Liver (tissue), 8 donors: ENCODE measurements at regions not wholly inside any gene's neighbourhood (a gene's known extent, or its start where the extent isn't known, plus 50 kb on each side); places are given as distances from the start of the nearest gene placed in this dataset.

ENCODE experiments used
- DNase-seq: peaks from one replicate; pipeline ENCODE4 v3.0.0-alpha.2; 2017; ENCODE audit warnings: low spot score
- H3K27ac ChIP-seq, 2 donors: one replicate each; pipeline ENCODE4 v1.7.0; 2013; ENCODE audit warnings: inconsistent platforms in 2 of 2, low read length in 2 of 2, control low read depth in 1 of 2, low read depth in 1 of 2, mild to moderate bottlenecking in 1 of 2
- H3K27me3 ChIP-seq, 4 donors: one replicate each; pipeline versions ENCODE4 v1.6.1 to v1.7.0; 2013; ENCODE audit warnings: low read length in 3 of 4, inconsistent platforms in 1 of 4, mild to moderate bottlenecking in 1 of 4, moderate library complexity in 1 of 4; ENCODE audit not compliant: control insufficient read depth in 4 of 4, insufficient read depth in 4 of 4
- H3K36me3 ChIP-seq, 4 donors: one replicate each; pipeline versions ENCODE4 v1.6.1 to v1.7.0; 2013; ENCODE audit warnings: low read length in 3 of 4, mild to moderate bottlenecking in 3 of 4, low read depth in 1 of 4, moderate library complexity in 1 of 4; ENCODE audit not compliant: control insufficient read depth in 4 of 4, insufficient read depth in 3 of 4
- H3K4me1 ChIP-seq, 4 donors: one replicate each; pipeline versions ENCODE4 v1.6.1 to v1.7.0; 2013; ENCODE audit warnings: low read length in 3 of 4, mild to moderate bottlenecking in 3 of 4, moderate library complexity in 1 of 4; ENCODE audit not compliant: control insufficient read depth in 4 of 4, insufficient read depth in 4 of 4
- H3K4me3 ChIP-seq, 3 donors: one replicate each; pipeline versions ENCODE4 v1.6.1 to v1.7.0; 2013; ENCODE audit warnings: low read length in 3 of 3, control low read depth in 1 of 3, low read depth in 1 of 3, mild to moderate bottlenecking in 1 of 3
- H3K9ac ChIP-seq, 2 donors: one replicate each; pipeline ENCODE4 v1.7.0; 2013; ENCODE audit warnings: low read length in 2 of 2, mild to moderate bottlenecking in 2 of 2, moderate library complexity in 2 of 2, control low read depth in 1 of 2, low read depth in 1 of 2
- H3K9me3 ChIP-seq, 4 donors: one replicate each; pipeline versions ENCODE4 v1.6.1 to v1.7.0; 2013; ENCODE audit warnings: low read length in 3 of 4; ENCODE audit not compliant: control insufficient read depth in 4 of 4
- ATF3 ChIP-seq: IDR thresholded peaks from 2 replicates; pipeline ENCODE4 v1.6.1; 2016; ENCODE audit warnings: antibody characterized with exemption
- CTCF ChIP-seq: fragments of 150-350 bp; IDR thresholded peaks from 2 replicates; pipeline ENCODE4 v1.5.1; 2017; ENCODE audit warnings: improper control_type of control experiment, low read depth, low read length; ENCODE audit not compliant: missing input control
- EGR1 ChIP-seq, 2 donors: IDR thresholded peaks; 2 replicates each; pipeline ENCODE4 v1.6.1; 2016 to 2018; ENCODE audit warnings: antibody characterized with exemption in 2 of 2, low read depth in 2 of 2
- FOXA1 ChIP-seq: IDR thresholded peaks from 2 replicates; pipeline ENCODE4 v1.6.1; 2016; ENCODE audit warnings: antibody characterized with exemption
- FOXA2 ChIP-seq: IDR thresholded peaks from 2 replicates; pipeline ENCODE4 v1.6.1; 2016; ENCODE audit warnings: antibody characterized with exemption
- GABPA ChIP-seq, 2 donors: IDR thresholded peaks in 1 of 2; conservative IDR thresholded peaks in 1 of 2; 2 replicates each; pipeline ENCODE4 v1.6.1; 2016; ENCODE audit warnings: antibody characterized with exemption in 2 of 2, mild to moderate bottlenecking in 1 of 2, moderate library complexity in 1 of 2
- HNF4A ChIP-seq, 2 donors: conservative IDR thresholded peaks; 2 replicates each; pipeline ENCODE4 v1.6.1; 2016; ENCODE audit warnings: antibody characterized with exemption in 2 of 2, mild to moderate bottlenecking in 2 of 2
- JUND ChIP-seq, 2 donors: IDR thresholded peaks; 2 replicates each; pipeline ENCODE4 v1.6.1; 2016; ENCODE audit warnings: antibody characterized with exemption in 2 of 2
- MAX ChIP-seq: IDR thresholded peaks from 2 replicates; pipeline ENCODE4 v1.6.1; 2016; ENCODE audit warnings: antibody characterized with exemption
- NR2F2 ChIP-seq: IDR thresholded peaks from 2 replicates; pipeline ENCODE4 v1.6.1; 2016; ENCODE audit warnings: antibody characterized with exemption
- RAD21 ChIP-seq, 2 donors: IDR thresholded peaks; 2 replicates each; pipeline ENCODE4 v1.6.1; 2016; ENCODE audit warnings: antibody characterized with exemption in 2 of 2, mild to moderate bottlenecking in 2 of 2
- REST ChIP-seq: IDR thresholded peaks from 2 replicates; pipeline ENCODE4 v1.6.1; 2016; ENCODE audit warnings: antibody characterized with exemption, mild to moderate bottlenecking
- RXRA ChIP-seq, 2 donors: IDR thresholded peaks; 2 replicates each; pipeline ENCODE4 v1.6.1; 2017 to 2018; ENCODE audit warnings: antibody characterized with exemption in 2 of 2, mild to moderate bottlenecking in 1 of 2
- SP1 ChIP-seq: IDR thresholded peaks from 2 replicates; pipeline ENCODE4 v1.6.1; 2018; ENCODE audit warnings: antibody characterized with exemption, mild to moderate bottlenecking
- TAF1 ChIP-seq: conservative IDR thresholded peaks from 2 replicates; pipeline ENCODE4 v1.6.1; 2016; ENCODE audit warnings: antibody characterized with exemption, mild to moderate bottlenecking
- YY1 ChIP-seq: IDR thresholded peaks from 2 replicates; pipeline ENCODE4 v1.6.1; 2016; ENCODE audit warnings: antibody characterized with exemption, mild to moderate bottlenecking
- ZBTB33 ChIP-seq: IDR thresholded peaks from 2 replicates; pipeline ENCODE4 v1.6.1; 2016; ENCODE audit warnings: antibody characterized with exemption
- WGBS: extraction: QIAGEN DNeasy Blood & Tissue Kit; methylation state at CpG from one replicate; pipeline ENCODE4 v1.1.7; 2013; 5-methylcytosine and 5-hydroxymethylcytosine counted together
- donor health status: healthy.
- donor health status: healthy.
- donor health status: healthy.
- donor health status: healthy.
- donor health status: healthy.

- WGBS = 72% methylated on average over 1 of the region's 1 CpG
- Histone ChIP-seq H3K27me3 (no peaks in the 10 kb centered on the region), H3K4me1 (no peaks in the 10 kb centered on the region), H3K9ac (no peak overlapping the region), H3K4me3 (no peak overlapping the region), H3K36me3 (no peaks in the 10 kb centered on the region), H3K9me3 (no peaks in the 10 kb centered on the region), H3K27ac (no peak overlapping the region)
- TF ChIP-seq REST = no peak
- TF ChIP-seq SP1 = no peak
- no peak for TF ChIP-seq RAD21 (IDR thresholded peaks at IDR 0.05)
- TF ChIP-seq FOXA1 = no peak
- TF ChIP-seq JUND (IDR thresholded peaks at IDR 0.05) = no peak
- TF ChIP-seq NR2F2 = no peak
- TF ChIP-seq ZBTB33 = no peak
- no peak for TF ChIP-seq HNF4A (conservative IDR thresholded peaks at IDR 0.05)
- no peak for TF ChIP-seq RXRA (IDR thresholded peaks at IDR 0.05)
- no peak for TF ChIP-seq FOXA2
- no peak for TF ChIP-seq TAF1
- no peak for TF ChIP-seq MAX
- no peak for TF ChIP-seq GABPA (IDR thresholded peaks at IDR 0.05 in 1 of 2, conservative IDR thresholded peaks at IDR 0.05 in 1 of 2)
- TF ChIP-seq CTCF = no peak
- TF ChIP-seq EGR1 (IDR thresholded peaks at IDR 0.05; ENCODE audit: low read depth in 2 of 2) = no peak
- TF ChIP-seq ATF3 = no peak
- TF ChIP-seq YY1 = no peak
- DNase-seq = no peak
These were observed 524.4 kb upstream of the CDH5 start for GRCh38 chr16:65842067-65842466.

- no peak overlapping the region for H3K4me3 ChIP-seq
- H3K9me3 ChIP-seq = no peaks in the 10 kb centered on the region
- no peaks in the 10 kb centered on the region for H3K4me1 ChIP-seq
- H3K36me3 ChIP-seq = no peaks in the 10 kb centered on the region
- H3K27me3 ChIP-seq = no peaks in the 10 kb centered on the region
- WGBS = 64% methylated on average over 3 of the region's 3 CpGs
- TF ChIP-seq YY1 = no peak
- no peak for DNase-seq
- H3K27ac ChIP-seq = no peak overlapping the region
- no peak overlapping the region for H3K9ac ChIP-seq
These were observed 528.5 kb upstream of the CDH5 start for GRCh38 chr16:65838001-65838400.
